ENCODE measurements at regions not wholly inside any gene's neighbourhood (a gene's known extent, or its start where the extent isn't known, plus 50 kb on each side); places are given as distances from the start of the nearest gene placed in this dataset.

GRCh38 chr2:116467243-116467642 lies 1347.2 kb upstream of the DDX18 start:
- Histone ChIP-seq H3K9me3 (no peaks in the 10 kb centered on the region), H3K4me1 (no peaks in the 10 kb centered on the region), H3K36me3 (no peaks in the 10 kb centered on the region), H3K4me3 (no peak overlapping the region), H3K27ac (no peak overlapping the region), H3K27me3 (no peaks in the 10 kb centered on the region)
- intact Hi-C loops (cut with DNase I; ENCODE audit: low total_unique reads) (no loop called here), in situ Hi-C loops (cut with MboI; ENCODE audit: low sequenced_read_pairs in 4 of 4) (no loop called here)
- TF ChIP-seq CTCF (IDR thresholded peaks at IDR 0.05 in 4 of 5, conservative IDR thresholded peaks at IDR 0.05 in 1 of 5) (no peak), POLR2A (IDR thresholded peaks at IDR 0.05) (no peak)
- DNase-seq (no peak), ATAC-seq (no peak)

- Histone ChIP-seq H3K27me3 (no peaks in the 10 kb centered on the region), H3K4me1 (no peaks in the 10 kb centered on the region), H3K27ac (no peak overlapping the region), H3K4me3 (no peak overlapping the region), H3K9me3 (no peaks in the 10 kb centered on the region), H3K36me3 (no peaks in the 10 kb centered on the region)
- in situ Hi-C loops (cut with MboI; ENCODE audit: low sequenced_read_pairs in 4 of 4) = no loop called here
- DNase-seq = no peak
- no peak for TF ChIP-seq CTCF (IDR thresholded peaks at IDR 0.05 in 4 of 5, conservative IDR thresholded peaks at IDR 0.05 in 1 of 5)
- no peak for TF ChIP-seq POLR2A (IDR thresholded peaks at IDR 0.05)
- ATAC-seq = no peak
- intact Hi-C loops (cut with DNase I; ENCODE audit: low total_unique reads) = no loop called here
These were observed 1337.3 kb upstream of the DDX18 start for GRCh38 chr2:116477229-116477628.

GRCh38 chr2:116487336-116487735 lies 1327.2 kb upstream of the DDX18 start:
- DNase-seq = no peak
- Histone ChIP-seq H3K27me3 (no peaks in the 10 kb centered on the region), H3K9me3 (peaks cover 0 to 5% (median 0%) of the 10 kb centered on the region in 3 donors), H3K36me3 (no peaks in the 10 kb centered on the region), H3K4me1 (no peaks in the 10 kb centered on the region), H3K27ac (no peak overlapping the region), H3K4me3 (no peak overlapping the region)
- intact Hi-C loops (cut with DNase I; ENCODE audit: low total_unique reads) (no loop called here), in situ Hi-C loops (cut with MboI; ENCODE audit: low sequenced_read_pairs in 4 of 4) (no loop called here)
- TF ChIP-seq CTCF (IDR thresholded peaks at IDR 0.05 in 4 of 5, conservative IDR thresholded peaks at IDR 0.05 in 1 of 5) (no peak), POLR2A (IDR thresholded peaks at IDR 0.05) (no peak)
- no peak for ATAC-seq

- TF ChIP-seq POLR2A (IDR thresholded peaks at IDR 0.05) = no peak
- TF ChIP-seq CTCF (IDR thresholded peaks at IDR 0.05 in 4 of 5, conservative IDR thresholded peaks at IDR 0.05 in 1 of 5) = no peak
- intact Hi-C loops (cut with DNase I; ENCODE audit: low total_unique reads) = no loop called here
- H3K27me3 ChIP-seq = no peaks in the 10 kb centered on the region
These were observed 1325.2 kb upstream of the DDX18 start for GRCh38 chr2:116489292-116489691.

GRCh38 chr2:116489944-116490343 lies 1324.5 kb upstream of the DDX18 start:
- in situ Hi-C loops (cut with MboI; ENCODE audit: low sequenced_read_pairs in 4 of 4) (no loop called here), intact Hi-C loops (cut with DNase I; ENCODE audit: low total_unique reads) (no loop called here)
- Histone ChIP-seq H3K36me3 (no peaks in the 10 kb centered on the region), H3K27me3 (no peaks in the 10 kb centered on the region), H3K27ac (no peak overlapping the region), H3K9me3 (peaks cover 0 to 5% (median 0%) of the 10 kb centered on the region in 3 donors), H3K4me3 (no peak overlapping the region), H3K4me1 (no peaks in the 10 kb centered on the region)
- ATAC-seq (no peak), DNase-seq (no peak)
- no peak for TF ChIP-seq CTCF (IDR thresholded peaks at IDR 0.05 in 4 of 5, conservative IDR thresholded peaks at IDR 0.05 in 1 of 5)
- TF ChIP-seq POLR2A (IDR thresholded peaks at IDR 0.05) = no peak

More at GRCh38 chr2:116489292-116489691, 1325.2 kb upstream of the DDX18 start:
- ATAC-seq (no peak), DNase-seq (no peak)
- Histone ChIP-seq H3K4me1 (no peaks in the 10 kb centered on the region), H3K36me3 (no peaks in the 10 kb centered on the region), H3K9me3 (peaks cover 0 to 5% (median 0%) of the 10 kb centered on the region in 3 donors), H3K4me3 (no peak overlapping the region), H3K27ac (no peak overlapping the region)
- in situ Hi-C loops (cut with MboI; ENCODE audit: low sequenced_read_pairs in 4 of 4) = no loop called here
